IMR-90 (cell line): ENCODE measurements at regions not wholly inside any gene's neighbourhood (a gene's known extent, or its start where the extent isn't known, plus 50 kb on each side); places are given as distances from the start of the nearest gene placed in this dataset.

Source experiments
- ATAC-seq: fragments of 200-7000 bp; cut with Tn5 transposase; 2 replicates; pipeline ENCODE4 v1.9.1; 2020; ENCODE audit warnings: low read depth, mild to moderate bottlenecking, moderate library complexity
- BruUV-seq: library from RNA; stranded (reverse); fragments of 400-500 nt; replicated peaks from 2 replicates; lab custom pipeline; 2021; lab: Mats Ljungman, UMichigan
- CTCF ChIA-PET: fragments of 300-600 bp; formaldehyde crosslinking; extraction: SDS; loops from one replicate; lab custom pipeline; 2021; ENCODE audit warnings: antibody characterized with exemption; lab: Yijun Ruan, JAX
- POLR2A ChIA-PET: fragments of 300-600 bp; sonication (Branson Sonifier 250); formaldehyde crosslinking; loops from one replicate; lab custom pipeline; 2022; ENCODE audit warnings: antibody characterized with exemption; ENCODE audit not compliant: unreplicated experiment; lab: Charles Lee
- DNase-seq: peaks from one replicate; pipeline ENCODE4 v3.0.0; 2013
- H2AFZ ChIP-seq: replicated peaks from 2 replicates; pipeline ENCODE3; 2013; ENCODE audit warnings: low read length, mild to moderate bottlenecking; ENCODE audit not compliant: poor library complexity
- H2AK5ac ChIP-seq: 2 replicates; pipeline ENCODE4 v1.6.1; 2013; ENCODE audit warnings: low read depth, low read length, inconsistent platforms
- H2AK9ac ChIP-seq: replicated peaks from 2 replicates; pipeline ENCODE3; 2013; ENCODE audit warnings: mild to moderate bottlenecking, low read depth, low read length, moderate library complexity; ENCODE audit not compliant: poor library complexity
- H2BK120ac ChIP-seq: 2 replicates; pipeline ENCODE4 v1.6.1; 2013; ENCODE audit warnings: low read depth, low read length, inconsistent platforms
- H2BK15ac ChIP-seq: 3 replicates; pipeline ENCODE4 v1.6.1; 2013; ENCODE audit warnings: low read depth, low read length, inconsistent platforms
- H2BK20ac ChIP-seq: 2 replicates; pipeline ENCODE4 v1.6.1; 2013; ENCODE audit warnings: low read depth, mild to moderate bottlenecking, inconsistent platforms, low read length, moderate library complexity
- H2BK5ac ChIP-seq: 2 replicates; pipeline ENCODE4 v1.6.1; 2013; ENCODE audit warnings: mild to moderate bottlenecking, low read depth, low read length, inconsistent platforms; ENCODE audit not compliant: poor library complexity, severe bottlenecking
- H3K14ac ChIP-seq: replicated peaks from 2 replicates; pipeline ENCODE4 v1.6.1; 2013; ENCODE audit warnings: low read depth, low read length, inconsistent platforms
- H3K18ac ChIP-seq: 2 replicates; pipeline ENCODE4 v1.6.1; 2013; ENCODE audit warnings: low read depth, low read length, control low read depth
- H3K23ac ChIP-seq: 2 replicates; pipeline ENCODE4 v1.6.1; 2013; ENCODE audit warnings: low read depth, low read length, inconsistent platforms
- H3K27ac ChIP-seq: 2 replicates; pipeline ENCODE4 v1.5.1; 2013; ENCODE audit warnings: mild to moderate bottlenecking, control low read depth, low read length; ENCODE audit not compliant: insufficient read depth
- H3K27me3 ChIP-seq: 2 replicates; pipeline ENCODE4 v1.6.1; 2013; ENCODE audit warnings: low read length; ENCODE audit not compliant: control insufficient read depth, insufficient read depth
- H3K36me3 ChIP-seq: 2 replicates; pipeline ENCODE4 v1.6.1; 2013; ENCODE audit warnings: low read length, mixed read lengths; ENCODE audit not compliant: control insufficient read depth, insufficient read depth
- H3K4ac ChIP-seq: 2 replicates; pipeline ENCODE4 v1.6.1; 2013; ENCODE audit warnings: low read depth, low read length, inconsistent platforms
- H3K4me1 ChIP-seq: 2 replicates; pipeline ENCODE4 v1.6.1; 2013; ENCODE audit warnings: low read length, mixed read lengths; ENCODE audit not compliant: control insufficient read depth, insufficient read depth
- H3K4me2 ChIP-seq: 2 replicates; pipeline ENCODE4 v1.6.1; 2013; ENCODE audit warnings: low read depth, mild to moderate bottlenecking, control low read depth, low read length, moderate library complexity
- H3K4me3 ChIP-seq: 2 replicates; pipeline ENCODE4 v1.5.1; 2013; ENCODE audit warnings: low read depth, mild to moderate bottlenecking, control low read depth, low read length, moderate library complexity; ENCODE audit not compliant: insufficient read depth
- H3K56ac ChIP-seq: 2 replicates; pipeline ENCODE4 v1.6.1; 2013; ENCODE audit warnings: low read length, inconsistent platforms; ENCODE audit not compliant: insufficient read depth; ENCODE audit errors: extremely low read depth
- H3K79me1 ChIP-seq, 2 experiments: 2 replicates each; pipeline ENCODE4 v1.6.1; 2013; ENCODE audit warnings: low read length in 2 of 2, inconsistent platforms in 1 of 2, low read depth in 1 of 2
- H3K9ac ChIP-seq: 2 replicates; pipeline ENCODE4 v1.6.1; 2013; ENCODE audit warnings: low read depth, low read length, control low read depth
- H3K9me1 ChIP-seq: 2 replicates; pipeline ENCODE4 v1.6.1; 2013; ENCODE audit warnings: low read length, inconsistent platforms; ENCODE audit not compliant: insufficient read depth
- H3K9me3 ChIP-seq: 2 replicates; pipeline ENCODE4 v1.6.1; 2013; ENCODE audit warnings: low read length; ENCODE audit not compliant: control insufficient read depth, insufficient read depth
- H4K20me1 ChIP-seq: 2 replicates; pipeline ENCODE4 v1.6.1; 2013; ENCODE audit warnings: low read length, inconsistent platforms; ENCODE audit not compliant: insufficient read depth
- H4K5ac ChIP-seq: 2 replicates; pipeline ENCODE4 v1.6.1; 2013; ENCODE audit warnings: mild to moderate bottlenecking, low read depth, low read length, control low read depth
- H4K8ac ChIP-seq, 2 experiments: 2 replicates each; pipeline ENCODE4 v1.6.1; 2013; ENCODE audit warnings: low read depth in 2 of 2, low read length in 2 of 2, control low read depth in 1 of 2, inconsistent platforms in 1 of 2
- H4K91ac ChIP-seq: 2 replicates; pipeline ENCODE4 v1.6.1; 2013; ENCODE audit warnings: low read depth, low read length, inconsistent platforms; ENCODE audit not compliant: insufficient read depth
- BHLHE40 ChIP-seq: fragments of 150-350 bp; IDR thresholded peaks from 2 replicates; pipeline ENCODE4 v1.6.1; 2016; ENCODE audit warnings: mild to moderate bottlenecking, low read depth, low read length
- CEBPB ChIP-seq: IDR thresholded peaks from 2 replicates; pipeline ENCODE4 v1.6.1; 2012; ENCODE audit warnings: low read depth, low read length, improper control_type of control experiment
- CHD1 ChIP-seq: IDR thresholded peaks from 2 replicates; pipeline ENCODE4 v1.6.1; 2012; ENCODE audit warnings: low read depth, low read length, improper control_type of control experiment
- FOS ChIP-seq: fragments of 150-350 bp; IDR thresholded peaks from 2 replicates; pipeline ENCODE4 v1.6.1; 2016; ENCODE audit warnings: low read depth, low read length
- MAFK ChIP-seq: IDR thresholded peaks from 2 replicates; pipeline ENCODE4 v1.6.1; 2012; ENCODE audit warnings: low read depth, low read length, improper control_type of control experiment
- MAZ ChIP-seq: IDR thresholded peaks from 2 replicates; pipeline ENCODE4 v1.6.1; 2012; ENCODE audit warnings: low read depth, mild to moderate bottlenecking, low read length, improper control_type of control experiment, moderate library complexity, borderline replicate concordance
- MXI1 ChIP-seq: IDR thresholded peaks from 2 replicates; pipeline ENCODE4 v1.6.1; 2012; ENCODE audit warnings: low read depth, mild to moderate bottlenecking, low read length, moderate library complexity, borderline replicate concordance
- NFE2L2 ChIP-seq: fragments of 150-350 bp; IDR thresholded peaks from 2 replicates; pipeline ENCODE4 v1.6.1; 2016; ENCODE audit warnings: low read depth, mild to moderate bottlenecking, low read length
- POLR2A ChIP-seq: IDR thresholded peaks from 2 replicates; pipeline ENCODE4 v1.6.1; 2012; ENCODE audit warnings: mild to moderate bottlenecking, low read depth, low read length
- RAD21 ChIP-seq: IDR thresholded peaks from 2 replicates; pipeline ENCODE4 v1.6.1; 2012; ENCODE audit warnings: low read length, improper control_type of control experiment
- RCOR1 ChIP-seq: IDR thresholded peaks from 2 replicates; pipeline ENCODE4 v1.6.1; 2012; ENCODE audit warnings: mild to moderate bottlenecking, low read length, improper control_type of control experiment; ENCODE audit not compliant: insufficient replicate concordance
- RFX5 ChIP-seq: IDR thresholded peaks from 2 replicates; pipeline ENCODE4 v1.8.0; 2012; ENCODE audit warnings: low read depth, mild to moderate bottlenecking, low read length, moderate library complexity
- SMC3 ChIP-seq: fragments of 150-350 bp; IDR thresholded peaks from 2 replicates; pipeline ENCODE4 v1.6.1; 2016; ENCODE audit warnings: low read depth, mild to moderate bottlenecking, antibody characterized with exemption, low read length, moderate library complexity
- WGBS, 2 experiments: methylation state at CpG; one replicate each; pipeline versions ENCODE4 v1.1.5 to v1.1.7; 2013; ENCODE audit warnings: missing lambda C conversion rate in 2 of 2; ENCODE audit not compliant: insufficient read length in 1 of 2; ENCODE audit errors: extremely low coverage in 2 of 2; 5-methylcytosine and 5-hydroxymethylcytosine counted together
- dilution Hi-C: fragments of 300-500 bp; cut with HindIII; formaldehyde crosslinking; loops from one replicate; pipeline ENCODE4 v1.14.3; 2018; ENCODE audit warnings: low sequenced_read_pairs; ENCODE audit not compliant: unreplicated experiment
- in situ Hi-C: fragments of 300-500 bp; cut with MboI; formaldehyde crosslinking; loops from 3 replicates; pipeline ENCODE4 v1.14.3; 2019; ENCODE audit warnings: low sequenced_read_pairs, inconsistent platforms, mixed read lengths
- intact Hi-C: fragments of 100-400 bp; cut with micrococcal nuclease; formaldehyde crosslinking; loops from 2 replicates; pipeline ENCODE4 v1.10.0; 2022
- TF ChIP-seq, protein P1 (sequence below): fragments of 150-350 bp; IDR thresholded peaks from 2 replicates; pipeline ENCODE4 v1.6.1; 2017; ENCODE audit warnings: mild to moderate bottlenecking, antibody characterized with exemption, low read length, low read depth
- TF ChIP-seq, protein P2 (sequence below): conservative IDR thresholded peaks from 2 replicates; pipeline ENCODE4 v1.5.1; 2012; ENCODE audit warnings: mild to moderate bottlenecking, low read depth, low read length, improper control_type of control experiment
- TF ChIP-seq, protein P3 (sequence below): fragments of 150-350 bp; IDR thresholded peaks from 2 replicates; pipeline ENCODE4 v1.6.1; 2016; ENCODE audit warnings: low read depth, mild to moderate bottlenecking, low read length, moderate library complexity, borderline replicate concordance

DNA sequence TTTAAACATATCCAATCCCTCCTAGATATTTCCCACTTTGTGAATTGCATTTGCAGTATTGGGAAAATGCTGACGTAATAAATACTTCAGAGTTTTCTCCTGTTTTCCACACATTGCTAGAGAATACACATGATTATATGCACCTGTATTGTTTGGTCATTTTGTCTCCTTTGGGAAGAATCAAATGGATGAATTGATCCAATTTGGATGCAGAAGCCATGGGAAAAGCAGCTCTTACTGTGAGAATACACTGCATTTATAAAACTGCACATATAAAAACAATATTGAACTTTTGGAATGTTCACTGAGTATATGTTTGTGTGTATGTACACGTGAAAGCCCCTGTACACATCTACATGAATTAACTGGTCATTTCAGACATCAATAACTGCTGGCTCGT lies 306.6 kb upstream of the LYPLAL1 start:
- no peak overlapping the region for H2BK15ac ChIP-seq
- no peak overlapping the region for H3K9ac ChIP-seq
- no peak overlapping the region for H4K91ac ChIP-seq
- no CpG with 5 or more reads among the region's 3 CpGs for WGBS, 2 experiments
- H4K8ac ChIP-seq: no peak overlapping the region
- ChIA-PET CTCF (no interaction called here), POLR2A (no interaction called here)
- BruUV-seq: no TSS peak
- no peaks in the 10 kb centered on the region for H3K9me1 ChIP-seq
- no peaks in the 10 kb centered on the region; the same call in 1 of the 2 replicates for H3K4me1 ChIP-seq
- DNase-seq (no peak), ATAC-seq (no peak)
- no peak overlapping the region for H2BK5ac ChIP-seq
- no peak overlapping the region for H2BK120ac ChIP-seq
- no peak overlapping the region for H3K23ac ChIP-seq
- no peaks in the 10 kb centered on the region for H3K36me3 ChIP-seq
- H3K4ac ChIP-seq: no peak overlapping the region
- H3K79me1 ChIP-seq: no peaks in the 10 kb centered on the region
- dilution Hi-C loops (no loop called here), in situ Hi-C loops (no loop called here), intact Hi-C loops (loop anchor here (10.0 kb wide), 1 partner anchor 518 kb away; no protein-coding TSS in a partner anchor)
- no peak overlapping the region for H2AK9ac ChIP-seq
- no peak overlapping the region for H3K14ac ChIP-seq
- no peak overlapping the region for H3K27ac ChIP-seq
- no peak overlapping the region for H4K5ac ChIP-seq
- H4K20me1 ChIP-seq: no peaks in the 10 kb centered on the region
- no peaks in the 10 kb centered on the region for H3K9me3 ChIP-seq
- no peak overlapping the region for H3K4me2 ChIP-seq
- no peak overlapping the region for H3K18ac ChIP-seq
- no peak overlapping the region for H3K4me3 ChIP-seq
- H3K56ac ChIP-seq: no peak overlapping the region
- no peak for TF ChIP-seq CHD1
- TF ChIP-seq SMC3: no peak
- TF ChIP-seq MAZ: no peak
- TF ChIP-seq RCOR1: no peak
- no peak for TF ChIP-seq POLR2A
- no peak for TF ChIP-seq FOS
- TF ChIP-seq BHLHE40: no peak
- no peak for TF ChIP-seq MXI1
- TF ChIP-seq MAFK: no peak
- TF ChIP-seq, protein P1, sequence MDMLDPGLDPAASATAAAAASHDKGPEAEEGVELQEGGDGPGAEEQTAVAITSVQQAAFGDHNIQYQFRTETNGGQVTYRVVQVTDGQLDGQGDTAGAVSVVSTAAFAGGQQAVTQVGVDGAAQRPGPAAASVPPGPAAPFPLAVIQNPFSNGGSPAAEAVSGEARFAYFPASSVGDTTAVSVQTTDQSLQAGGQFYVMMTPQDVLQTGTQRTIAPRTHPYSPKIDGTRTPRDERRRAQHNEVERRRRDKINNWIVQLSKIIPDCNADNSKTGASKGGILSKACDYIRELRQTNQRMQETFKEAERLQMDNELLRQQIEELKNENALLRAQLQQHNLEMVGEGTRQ: no peak
- TF ChIP-seq, protein P2, sequence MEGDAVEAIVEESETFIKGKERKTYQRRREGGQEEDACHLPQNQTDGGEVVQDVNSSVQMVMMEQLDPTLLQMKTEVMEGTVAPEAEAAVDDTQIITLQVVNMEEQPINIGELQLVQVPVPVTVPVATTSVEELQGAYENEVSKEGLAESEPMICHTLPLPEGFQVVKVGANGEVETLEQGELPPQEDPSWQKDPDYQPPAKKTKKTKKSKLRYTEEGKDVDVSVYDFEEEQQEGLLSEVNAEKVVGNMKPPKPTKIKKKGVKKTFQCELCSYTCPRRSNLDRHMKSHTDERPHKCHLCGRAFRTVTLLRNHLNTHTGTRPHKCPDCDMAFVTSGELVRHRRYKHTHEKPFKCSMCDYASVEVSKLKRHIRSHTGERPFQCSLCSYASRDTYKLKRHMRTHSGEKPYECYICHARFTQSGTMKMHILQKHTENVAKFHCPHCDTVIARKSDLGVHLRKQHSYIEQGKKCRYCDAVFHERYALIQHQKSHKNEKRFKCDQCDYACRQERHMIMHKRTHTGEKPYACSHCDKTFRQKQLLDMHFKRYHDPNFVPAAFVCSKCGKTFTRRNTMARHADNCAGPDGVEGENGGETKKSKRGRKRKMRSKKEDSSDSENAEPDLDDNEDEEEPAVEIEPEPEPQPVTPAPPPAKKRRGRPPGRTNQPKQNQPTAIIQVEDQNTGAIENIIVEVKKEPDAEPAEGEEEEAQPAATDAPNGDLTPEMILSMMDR: no peak
- TF ChIP-seq CEBPB: no peak
- no peak for TF ChIP-seq NFE2L2
- no peak for TF ChIP-seq RFX5
- TF ChIP-seq, protein P3, sequence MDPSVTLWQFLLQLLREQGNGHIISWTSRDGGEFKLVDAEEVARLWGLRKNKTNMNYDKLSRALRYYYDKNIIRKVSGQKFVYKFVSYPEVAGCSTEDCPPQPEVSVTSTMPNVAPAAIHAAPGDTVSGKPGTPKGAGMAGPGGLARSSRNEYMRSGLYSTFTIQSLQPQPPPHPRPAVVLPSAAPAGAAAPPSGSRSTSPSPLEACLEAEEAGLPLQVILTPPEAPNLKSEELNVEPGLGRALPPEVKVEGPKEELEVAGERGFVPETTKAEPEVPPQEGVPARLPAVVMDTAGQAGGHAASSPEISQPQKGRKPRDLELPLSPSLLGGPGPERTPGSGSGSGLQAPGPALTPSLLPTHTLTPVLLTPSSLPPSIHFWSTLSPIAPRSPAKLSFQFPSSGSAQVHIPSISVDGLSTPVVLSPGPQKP: no peak
- no peak for TF ChIP-seq RAD21
- no peak overlapping the region for H2AFZ ChIP-seq
- no peaks in the 10 kb centered on the region for H3K27me3 ChIP-seq
- H2AK5ac ChIP-seq: no peak overlapping the region
- no peak overlapping the region for H2BK20ac ChIP-seq
